ENCODE measurements at regions not wholly inside any gene's neighbourhood (a gene's known extent, or its start where the extent isn't known, plus 50 kb on each side); places are given as distances from the start of the nearest gene placed in this dataset.

- TF ChIP-seq, protein P1, sequence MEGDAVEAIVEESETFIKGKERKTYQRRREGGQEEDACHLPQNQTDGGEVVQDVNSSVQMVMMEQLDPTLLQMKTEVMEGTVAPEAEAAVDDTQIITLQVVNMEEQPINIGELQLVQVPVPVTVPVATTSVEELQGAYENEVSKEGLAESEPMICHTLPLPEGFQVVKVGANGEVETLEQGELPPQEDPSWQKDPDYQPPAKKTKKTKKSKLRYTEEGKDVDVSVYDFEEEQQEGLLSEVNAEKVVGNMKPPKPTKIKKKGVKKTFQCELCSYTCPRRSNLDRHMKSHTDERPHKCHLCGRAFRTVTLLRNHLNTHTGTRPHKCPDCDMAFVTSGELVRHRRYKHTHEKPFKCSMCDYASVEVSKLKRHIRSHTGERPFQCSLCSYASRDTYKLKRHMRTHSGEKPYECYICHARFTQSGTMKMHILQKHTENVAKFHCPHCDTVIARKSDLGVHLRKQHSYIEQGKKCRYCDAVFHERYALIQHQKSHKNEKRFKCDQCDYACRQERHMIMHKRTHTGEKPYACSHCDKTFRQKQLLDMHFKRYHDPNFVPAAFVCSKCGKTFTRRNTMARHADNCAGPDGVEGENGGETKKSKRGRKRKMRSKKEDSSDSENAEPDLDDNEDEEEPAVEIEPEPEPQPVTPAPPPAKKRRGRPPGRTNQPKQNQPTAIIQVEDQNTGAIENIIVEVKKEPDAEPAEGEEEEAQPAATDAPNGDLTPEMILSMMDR (IDR thresholded peaks at IDR 0.05): no peak
- TF ChIP-seq POLR2A (IDR thresholded peaks at IDR 0.05): no peak
Measured at GRCh38 chr2:195319548-195320412, 337.2 kb upstream of the SLC39A10 start.

All from stomach (tissue), 4 donors.